Ishikawa (cell line): ENCODE measurements at regions not wholly inside any gene's neighbourhood (a gene's known extent, or its start where the extent isn't known, plus 50 kb on each side); places are given as distances from the start of the nearest gene placed in this dataset.

Source experiments
- CEBPB ChIP-seq: IDR thresholded peaks from 2 replicates; pipeline ENCODE4 v1.6.1; 2012
- CREB1 ChIP-seq: IDR thresholded peaks from 2 replicates; pipeline ENCODE4 v1.6.1; 2012; ENCODE audit warnings: low read depth
- EP300 ChIP-seq: IDR thresholded peaks from 2 replicates; pipeline ENCODE4 v1.6.1; 2012; ENCODE audit warnings: borderline replicate concordance
- NFIC ChIP-seq: IDR thresholded peaks from 2 replicates; pipeline ENCODE4 v1.6.1; 2012
- TAF1 ChIP-seq: IDR thresholded peaks from 2 replicates; pipeline ENCODE4 v1.6.1; 2012; ENCODE audit warnings: low read depth, mild to moderate bottlenecking
- YY1 ChIP-seq: IDR thresholded peaks from 2 replicates; pipeline ENCODE4 v1.6.1; 2012; ENCODE audit warnings: low read depth
- TF ChIP-seq, protein P1 (sequence below): IDR thresholded peaks from 2 replicates; pipeline ENCODE4 v1.6.1; 2012
- TF ChIP-seq, protein P2 (sequence below): IDR thresholded peaks from 2 replicates; pipeline ENCODE4 v1.6.1; 2012; ENCODE audit warnings: low read depth, mild to moderate bottlenecking

- TF ChIP-seq CEBPB = no peak
- no peak for TF ChIP-seq NFIC
- no peak for TF ChIP-seq YY1
- TF ChIP-seq, protein P1, sequence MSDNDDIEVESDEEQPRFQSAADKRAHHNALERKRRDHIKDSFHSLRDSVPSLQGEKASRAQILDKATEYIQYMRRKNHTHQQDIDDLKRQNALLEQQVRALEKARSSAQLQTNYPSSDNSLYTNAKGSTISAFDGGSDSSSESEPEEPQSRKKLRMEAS = no peak
- TF ChIP-seq CREB1 = no peak
- TF ChIP-seq, protein P2, sequence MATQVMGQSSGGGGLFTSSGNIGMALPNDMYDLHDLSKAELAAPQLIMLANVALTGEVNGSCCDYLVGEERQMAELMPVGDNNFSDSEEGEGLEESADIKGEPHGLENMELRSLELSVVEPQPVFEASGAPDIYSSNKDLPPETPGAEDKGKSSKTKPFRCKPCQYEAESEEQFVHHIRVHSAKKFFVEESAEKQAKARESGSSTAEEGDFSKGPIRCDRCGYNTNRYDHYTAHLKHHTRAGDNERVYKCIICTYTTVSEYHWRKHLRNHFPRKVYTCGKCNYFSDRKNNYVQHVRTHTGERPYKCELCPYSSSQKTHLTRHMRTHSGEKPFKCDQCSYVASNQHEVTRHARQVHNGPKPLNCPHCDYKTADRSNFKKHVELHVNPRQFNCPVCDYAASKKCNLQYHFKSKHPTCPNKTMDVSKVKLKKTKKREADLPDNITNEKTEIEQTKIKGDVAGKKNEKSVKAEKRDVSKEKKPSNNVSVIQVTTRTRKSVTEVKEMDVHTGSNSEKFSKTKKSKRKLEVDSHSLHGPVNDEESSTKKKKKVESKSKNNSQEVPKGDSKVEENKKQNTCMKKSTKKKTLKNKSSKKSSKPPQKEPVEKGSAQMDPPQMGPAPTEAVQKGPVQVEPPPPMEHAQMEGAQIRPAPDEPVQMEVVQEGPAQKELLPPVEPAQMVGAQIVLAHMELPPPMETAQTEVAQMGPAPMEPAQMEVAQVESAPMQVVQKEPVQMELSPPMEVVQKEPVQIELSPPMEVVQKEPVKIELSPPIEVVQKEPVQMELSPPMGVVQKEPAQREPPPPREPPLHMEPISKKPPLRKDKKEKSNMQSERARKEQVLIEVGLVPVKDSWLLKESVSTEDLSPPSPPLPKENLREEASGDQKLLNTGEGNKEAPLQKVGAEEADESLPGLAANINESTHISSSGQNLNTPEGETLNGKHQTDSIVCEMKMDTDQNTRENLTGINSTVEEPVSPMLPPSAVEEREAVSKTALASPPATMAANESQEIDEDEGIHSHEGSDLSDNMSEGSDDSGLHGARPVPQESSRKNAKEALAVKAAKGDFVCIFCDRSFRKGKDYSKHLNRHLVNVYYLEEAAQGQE = no peak
- TF ChIP-seq TAF1 = no peak
- TF ChIP-seq EP300 = no peak
Observed at GRCh38 chr3:72448375-72448823, 399.8 kb downstream of the SHQ1 start.
